ENCODE measurements at regions not wholly inside any gene's neighbourhood (a gene's known extent, or its start where the extent isn't known, plus 50 kb on each side); places are given as distances from the start of the nearest gene placed in this dataset.

GRCh38 chr7:68256295-68256694, 1259.7 kb downstream of the TYW1 start (continued):
- TF ChIP-seq, protein P1, sequence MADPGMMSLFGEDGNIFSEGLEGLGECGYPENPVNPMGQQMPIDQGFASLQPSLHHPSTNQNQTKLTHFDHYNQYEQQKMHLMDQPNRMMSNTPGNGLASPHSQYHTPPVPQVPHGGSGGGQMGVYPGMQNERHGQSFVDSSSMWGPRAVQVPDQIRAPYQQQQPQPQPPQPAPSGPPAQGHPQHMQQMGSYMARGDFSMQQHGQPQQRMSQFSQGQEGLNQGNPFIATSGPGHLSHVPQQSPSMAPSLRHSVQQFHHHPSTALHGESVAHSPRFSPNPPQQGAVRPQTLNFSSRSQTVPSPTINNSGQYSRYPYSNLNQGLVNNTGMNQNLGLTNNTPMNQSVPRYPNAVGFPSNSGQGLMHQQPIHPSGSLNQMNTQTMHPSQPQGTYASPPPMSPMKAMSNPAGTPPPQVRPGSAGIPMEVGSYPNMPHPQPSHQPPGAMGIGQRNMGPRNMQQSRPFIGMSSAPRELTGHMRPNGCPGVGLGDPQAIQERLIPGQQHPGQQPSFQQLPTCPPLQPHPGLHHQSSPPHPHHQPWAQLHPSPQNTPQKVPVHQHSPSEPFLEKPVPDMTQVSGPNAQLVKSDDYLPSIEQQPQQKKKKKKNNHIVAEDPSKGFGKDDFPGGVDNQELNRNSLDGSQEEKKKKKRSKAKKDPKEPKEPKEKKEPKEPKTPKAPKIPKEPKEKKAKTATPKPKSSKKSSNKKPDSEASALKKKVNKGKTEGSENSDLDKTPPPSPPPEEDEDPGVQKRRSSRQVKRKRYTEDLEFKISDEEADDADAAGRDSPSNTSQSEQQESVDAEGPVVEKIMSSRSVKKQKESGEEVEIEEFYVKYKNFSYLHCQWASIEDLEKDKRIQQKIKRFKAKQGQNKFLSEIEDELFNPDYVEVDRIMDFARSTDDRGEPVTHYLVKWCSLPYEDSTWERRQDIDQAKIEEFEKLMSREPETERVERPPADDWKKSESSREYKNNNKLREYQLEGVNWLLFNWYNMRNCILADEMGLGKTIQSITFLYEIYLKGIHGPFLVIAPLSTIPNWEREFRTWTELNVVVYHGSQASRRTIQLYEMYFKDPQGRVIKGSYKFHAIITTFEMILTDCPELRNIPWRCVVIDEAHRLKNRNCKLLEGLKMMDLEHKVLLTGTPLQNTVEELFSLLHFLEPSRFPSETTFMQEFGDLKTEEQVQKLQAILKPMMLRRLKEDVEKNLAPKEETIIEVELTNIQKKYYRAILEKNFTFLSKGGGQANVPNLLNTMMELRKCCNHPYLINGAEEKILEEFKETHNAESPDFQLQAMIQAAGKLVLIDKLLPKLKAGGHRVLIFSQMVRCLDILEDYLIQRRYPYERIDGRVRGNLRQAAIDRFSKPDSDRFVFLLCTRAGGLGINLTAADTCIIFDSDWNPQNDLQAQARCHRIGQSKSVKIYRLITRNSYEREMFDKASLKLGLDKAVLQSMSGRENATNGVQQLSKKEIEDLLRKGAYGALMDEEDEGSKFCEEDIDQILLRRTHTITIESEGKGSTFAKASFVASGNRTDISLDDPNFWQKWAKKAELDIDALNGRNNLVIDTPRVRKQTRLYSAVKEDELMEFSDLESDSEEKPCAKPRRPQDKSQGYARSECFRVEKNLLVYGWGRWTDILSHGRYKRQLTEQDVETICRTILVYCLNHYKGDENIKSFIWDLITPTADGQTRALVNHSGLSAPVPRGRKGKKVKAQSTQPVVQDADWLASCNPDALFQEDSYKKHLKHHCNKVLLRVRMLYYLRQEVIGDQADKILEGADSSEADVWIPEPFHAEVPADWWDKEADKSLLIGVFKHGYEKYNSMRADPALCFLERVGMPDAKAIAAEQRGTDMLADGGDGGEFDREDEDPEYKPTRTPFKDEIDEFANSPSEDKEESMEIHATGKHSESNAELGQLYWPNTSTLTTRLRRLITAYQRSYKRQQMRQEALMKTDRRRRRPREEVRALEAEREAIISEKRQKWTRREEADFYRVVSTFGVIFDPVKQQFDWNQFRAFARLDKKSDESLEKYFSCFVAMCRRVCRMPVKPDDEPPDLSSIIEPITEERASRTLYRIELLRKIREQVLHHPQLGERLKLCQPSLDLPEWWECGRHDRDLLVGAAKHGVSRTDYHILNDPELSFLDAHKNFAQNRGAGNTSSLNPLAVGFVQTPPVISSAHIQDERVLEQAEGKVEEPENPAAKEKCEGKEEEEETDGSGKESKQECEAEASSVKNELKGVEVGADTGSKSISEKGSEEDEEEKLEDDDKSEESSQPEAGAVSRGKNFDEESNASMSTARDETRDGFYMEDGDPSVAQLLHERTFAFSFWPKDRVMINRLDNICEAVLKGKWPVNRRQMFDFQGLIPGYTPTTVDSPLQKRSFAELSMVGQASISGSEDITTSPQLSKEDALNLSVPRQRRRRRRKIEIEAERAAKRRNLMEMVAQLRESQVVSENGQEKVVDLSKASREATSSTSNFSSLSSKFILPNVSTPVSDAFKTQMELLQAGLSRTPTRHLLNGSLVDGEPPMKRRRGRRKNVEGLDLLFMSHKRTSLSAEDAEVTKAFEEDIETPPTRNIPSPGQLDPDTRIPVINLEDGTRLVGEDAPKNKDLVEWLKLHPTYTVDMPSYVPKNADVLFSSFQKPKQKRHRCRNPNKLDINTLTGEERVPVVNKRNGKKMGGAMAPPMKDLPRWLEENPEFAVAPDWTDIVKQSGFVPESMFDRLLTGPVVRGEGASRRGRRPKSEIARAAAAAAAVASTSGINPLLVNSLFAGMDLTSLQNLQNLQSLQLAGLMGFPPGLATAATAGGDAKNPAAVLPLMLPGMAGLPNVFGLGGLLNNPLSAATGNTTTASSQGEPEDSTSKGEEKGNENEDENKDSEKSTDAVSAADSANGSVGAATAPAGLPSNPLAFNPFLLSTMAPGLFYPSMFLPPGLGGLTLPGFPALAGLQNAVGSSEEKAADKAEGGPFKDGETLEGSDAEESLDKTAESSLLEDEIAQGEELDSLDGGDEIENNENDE (IDR thresholded peaks at IDR 0.05; ENCODE audit: insufficient replicate concordance, low read length) = no peak
- TF ChIP-seq RAD21 (IDR thresholded peaks at IDR 0.05 in 1 of 2, conservative IDR thresholded peaks at IDR 0.05 in 1 of 2; ENCODE audit: low read depth in 2 of 2, low read length in 2 of 2) = no peak
- no peak for TF ChIP-seq GABPA (IDR thresholded peaks at IDR 0.05; ENCODE audit: borderline replicate concordance, insufficient read depth, low read length)
- TF ChIP-seq, protein P2, sequence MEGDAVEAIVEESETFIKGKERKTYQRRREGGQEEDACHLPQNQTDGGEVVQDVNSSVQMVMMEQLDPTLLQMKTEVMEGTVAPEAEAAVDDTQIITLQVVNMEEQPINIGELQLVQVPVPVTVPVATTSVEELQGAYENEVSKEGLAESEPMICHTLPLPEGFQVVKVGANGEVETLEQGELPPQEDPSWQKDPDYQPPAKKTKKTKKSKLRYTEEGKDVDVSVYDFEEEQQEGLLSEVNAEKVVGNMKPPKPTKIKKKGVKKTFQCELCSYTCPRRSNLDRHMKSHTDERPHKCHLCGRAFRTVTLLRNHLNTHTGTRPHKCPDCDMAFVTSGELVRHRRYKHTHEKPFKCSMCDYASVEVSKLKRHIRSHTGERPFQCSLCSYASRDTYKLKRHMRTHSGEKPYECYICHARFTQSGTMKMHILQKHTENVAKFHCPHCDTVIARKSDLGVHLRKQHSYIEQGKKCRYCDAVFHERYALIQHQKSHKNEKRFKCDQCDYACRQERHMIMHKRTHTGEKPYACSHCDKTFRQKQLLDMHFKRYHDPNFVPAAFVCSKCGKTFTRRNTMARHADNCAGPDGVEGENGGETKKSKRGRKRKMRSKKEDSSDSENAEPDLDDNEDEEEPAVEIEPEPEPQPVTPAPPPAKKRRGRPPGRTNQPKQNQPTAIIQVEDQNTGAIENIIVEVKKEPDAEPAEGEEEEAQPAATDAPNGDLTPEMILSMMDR (IDR thresholded peaks at IDR 0.05; ENCODE audit: control extremely low read depth in 1 of 3, insufficient read depth in 1 of 3, low read depth in 1 of 3, low read length in 3 of 3) = no peak
- TF ChIP-seq CEBPB (IDR thresholded peaks at IDR 0.05; ENCODE audit: low read depth, low read length) = no peak

Data from H1 (cell line).